ENCODE measurements at regions not wholly inside any gene's neighbourhood (a gene's known extent, or its start where the extent isn't known, plus 50 kb on each side); places are given as distances from the start of the nearest gene placed in this dataset.
A peak's percentile ranks its signal among the peaks of the same experiment; 100 is the strongest.

GRCh38 chr6:3522561-3523260 lies 65.9 kb upstream of the SLC22A23 start:
- no peak for DNase-seq

- no peak for DNase-seq
Observed at GRCh38 chr6:3520281-3521230, 63.7 kb upstream of the SLC22A23 start.

- DNase-seq, result peak; percentile 48
Observed at GRCh38 chr6:3518356-3519190, 61.7 kb upstream of the SLC22A23 start.

GRCh38 chr6:3517350-3517749 lies 60.5 kb upstream of the SLC22A23 start:
- DNase-seq, result no peak

- no peak for DNase-seq
Observed at GRCh38 chr6:3516092-3516491, 59.2 kb upstream of the SLC22A23 start.

- DNase-seq, result no peak
Observed at GRCh38 chr6:3515669-3516068, 58.8 kb upstream of the SLC22A23 start.

GRCh38 chr6:3513416-3513815 lies 56.6 kb upstream of the SLC22A23 start:
- no peak for DNase-seq

GRCh38 chr6:3512832-3513231 lies 56.0 kb upstream of the SLC22A23 start:
- no peak for DNase-seq

GRCh38 chr6:3510617-3511016 lies 53.8 kb upstream of the SLC22A23 start:
- DNase-seq, result no peak

GRCh38 chr6:3510178-3510577 lies 53.3 kb upstream of the SLC22A23 start:
- no peak for DNase-seq

GRCh38 chr6:3509336-3509735 lies 52.5 kb upstream of the SLC22A23 start:
- no peak for DNase-seq

- DNase-seq, result no peak
Observed at GRCh38 chr6:3506751-3507383, 50.0 kb upstream of the SLC22A23 start.
